BJ (cell line): ENCODE measurements at regions not wholly inside any gene's neighbourhood (a gene's known extent, or its start where the extent isn't known, plus 50 kb on each side); places are given as distances from the start of the nearest gene placed in this dataset.

ENCODE experiments used
- CTCF ChIA-PET: fragments of 350-600 bp; formaldehyde crosslinking; extraction: SDS; loops from one replicate; lab custom pipeline; 2021; ENCODE audit warnings: antibody characterized with exemption, inconsistent platforms; lab: Yijun Ruan, JAX
- POLR2A ChIA-PET: fragments of 300-600 bp; sonication (Branson Sonifier 250); formaldehyde crosslinking; extraction: SDS; loops from one replicate; lab custom pipeline; 2021; ENCODE audit warnings: antibody characterized with exemption; lab: Charles Lee
- DNase-seq: peaks from one replicate; pipeline ENCODE4 v3.0.0-alpha.2; 2011; ENCODE audit warnings: low read depth
- H3K27me3 ChIP-seq: 2 replicates; pipeline ENCODE4 v1.6.0; 2011; ENCODE audit warnings: low read length; ENCODE audit not compliant: control insufficient read depth, insufficient read depth
- H3K36me3 ChIP-seq: 2 replicates; pipeline ENCODE4 v1.5.1; 2011; ENCODE audit warnings: low read length; ENCODE audit not compliant: control insufficient read depth, insufficient read depth
- H3K4me3 ChIP-seq: 2 replicates; pipeline ENCODE4 v1.5.1; 2011; ENCODE audit warnings: low read depth, mild to moderate bottlenecking, control low read depth, low read length
- TF ChIP-seq, protein P1 (sequence below): IDR thresholded peaks from 2 replicates; pipeline ENCODE4 v1.5.1; 2011; ENCODE audit warnings: low read depth, mild to moderate bottlenecking, control low read depth, inconsistent platforms, low read length, moderate library complexity; ENCODE audit not compliant: insufficient read depth

DNA sequence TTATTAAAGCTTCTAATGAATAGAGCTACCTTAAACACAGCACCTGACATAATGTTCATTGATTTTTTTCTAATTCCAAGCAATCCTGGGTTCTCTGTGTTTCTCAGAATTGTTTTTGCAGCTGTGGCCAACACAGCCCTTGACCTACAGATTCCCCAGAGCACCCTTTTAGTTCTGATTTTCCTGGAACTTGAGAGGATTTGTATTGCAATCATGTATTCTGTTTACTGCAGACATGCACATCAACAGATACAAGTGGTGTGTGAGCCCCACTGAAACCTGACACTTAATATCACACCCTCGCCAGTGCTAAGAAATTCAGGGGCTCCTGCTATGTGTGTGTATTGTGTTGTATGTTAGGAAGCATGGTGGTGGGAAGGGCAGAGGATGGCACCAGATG, 344.2 kb upstream of the POM121L12 start:
- no peak for DNase-seq
- H3K4me3 ChIP-seq: no peak overlapping the region
- no peaks in the 10 kb centered on the region for H3K27me3 ChIP-seq
- ChIA-PET POLR2A (no interaction called here), CTCF (no interaction called here)
- no peaks in the 10 kb centered on the region for H3K36me3 ChIP-seq
- TF ChIP-seq, protein P1, sequence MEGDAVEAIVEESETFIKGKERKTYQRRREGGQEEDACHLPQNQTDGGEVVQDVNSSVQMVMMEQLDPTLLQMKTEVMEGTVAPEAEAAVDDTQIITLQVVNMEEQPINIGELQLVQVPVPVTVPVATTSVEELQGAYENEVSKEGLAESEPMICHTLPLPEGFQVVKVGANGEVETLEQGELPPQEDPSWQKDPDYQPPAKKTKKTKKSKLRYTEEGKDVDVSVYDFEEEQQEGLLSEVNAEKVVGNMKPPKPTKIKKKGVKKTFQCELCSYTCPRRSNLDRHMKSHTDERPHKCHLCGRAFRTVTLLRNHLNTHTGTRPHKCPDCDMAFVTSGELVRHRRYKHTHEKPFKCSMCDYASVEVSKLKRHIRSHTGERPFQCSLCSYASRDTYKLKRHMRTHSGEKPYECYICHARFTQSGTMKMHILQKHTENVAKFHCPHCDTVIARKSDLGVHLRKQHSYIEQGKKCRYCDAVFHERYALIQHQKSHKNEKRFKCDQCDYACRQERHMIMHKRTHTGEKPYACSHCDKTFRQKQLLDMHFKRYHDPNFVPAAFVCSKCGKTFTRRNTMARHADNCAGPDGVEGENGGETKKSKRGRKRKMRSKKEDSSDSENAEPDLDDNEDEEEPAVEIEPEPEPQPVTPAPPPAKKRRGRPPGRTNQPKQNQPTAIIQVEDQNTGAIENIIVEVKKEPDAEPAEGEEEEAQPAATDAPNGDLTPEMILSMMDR: no peak

DNA sequence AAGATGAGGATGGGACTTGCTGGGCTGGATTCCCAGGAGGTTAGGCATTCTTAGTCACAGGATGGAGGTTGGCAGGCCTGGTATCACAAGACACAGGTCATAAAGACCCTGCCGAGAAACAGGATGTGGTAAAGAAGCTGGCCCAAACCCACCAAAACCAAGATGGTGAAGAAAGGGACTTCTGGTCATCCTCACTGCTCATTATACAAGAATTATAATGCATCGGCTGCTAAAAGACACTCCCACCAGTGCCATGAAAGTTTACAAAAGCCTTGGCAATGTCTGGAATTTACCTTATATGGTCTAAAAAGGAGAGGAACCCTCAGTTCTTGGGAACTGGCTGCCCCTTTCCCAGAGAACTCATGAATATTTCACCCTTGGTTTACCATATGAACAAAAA, 345.5 kb upstream of the POM121L12 start:
- CTCF ChIA-PET: no interaction called here
- Histone ChIP-seq H3K4me3 (no peak overlapping the region), H3K36me3 (no peaks in the 10 kb centered on the region), H3K27me3 (no peaks in the 10 kb centered on the region)
- TF ChIP-seq, protein P1: no peak
- no peak for DNase-seq
- POLR2A ChIA-PET: no interaction called here

DNA sequence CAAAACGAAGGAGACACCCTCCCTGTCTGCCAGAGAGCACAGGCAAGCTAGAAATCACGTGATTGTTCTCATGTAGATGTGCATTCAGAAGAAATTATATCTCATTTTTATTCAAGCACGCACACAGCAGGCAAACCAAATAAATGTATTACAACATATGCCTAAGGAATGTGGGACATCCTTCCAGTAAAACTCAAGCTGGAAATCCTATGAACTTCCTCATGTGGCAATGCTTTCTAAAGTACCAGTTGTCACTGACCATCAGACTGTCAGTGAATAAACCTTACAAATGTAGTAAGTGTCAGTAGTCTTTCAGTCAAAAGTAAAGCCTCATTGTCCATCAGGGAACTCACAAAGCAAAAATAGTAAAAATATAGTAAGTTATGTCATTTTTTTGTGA, 350.1 kb upstream of the POM121L12 start:
- POLR2A ChIA-PET: no interaction called here
- H3K4me3 ChIP-seq: no peak overlapping the region
- TF ChIP-seq, protein P1: no peak
- CTCF ChIA-PET: no interaction called here
- DNase-seq: no peak
- no peaks in the 10 kb centered on the region for H3K36me3 ChIP-seq
- no peaks in the 10 kb centered on the region for H3K27me3 ChIP-seq

DNA sequence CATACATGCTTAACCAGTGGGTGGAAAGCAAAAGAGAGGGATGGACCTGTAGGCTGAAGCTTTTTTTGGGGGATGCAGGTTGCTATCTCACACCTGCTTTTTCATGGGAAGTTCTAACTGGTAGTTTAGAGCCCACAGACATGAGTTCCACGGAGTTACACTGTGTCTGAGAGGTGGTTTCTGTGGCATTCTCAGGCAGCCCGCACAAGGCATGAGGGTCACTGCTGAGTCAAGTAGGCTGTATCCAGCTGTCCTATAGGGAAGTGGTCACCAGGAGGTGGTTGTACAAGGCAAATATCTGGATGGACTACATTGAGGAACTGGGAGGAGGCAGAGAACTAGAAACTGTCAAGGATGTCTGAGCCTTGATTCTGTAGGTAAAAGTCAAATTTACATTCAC, 351.0 kb upstream of the POM121L12 start:
- Histone ChIP-seq H3K4me3 (no peak overlapping the region), H3K36me3 (no peaks in the 10 kb centered on the region), H3K27me3 (no peaks in the 10 kb centered on the region)
- ChIA-PET CTCF (no interaction called here), POLR2A (no interaction called here)
- DNase-seq: no peak
- TF ChIP-seq, protein P1: no peak

DNA sequence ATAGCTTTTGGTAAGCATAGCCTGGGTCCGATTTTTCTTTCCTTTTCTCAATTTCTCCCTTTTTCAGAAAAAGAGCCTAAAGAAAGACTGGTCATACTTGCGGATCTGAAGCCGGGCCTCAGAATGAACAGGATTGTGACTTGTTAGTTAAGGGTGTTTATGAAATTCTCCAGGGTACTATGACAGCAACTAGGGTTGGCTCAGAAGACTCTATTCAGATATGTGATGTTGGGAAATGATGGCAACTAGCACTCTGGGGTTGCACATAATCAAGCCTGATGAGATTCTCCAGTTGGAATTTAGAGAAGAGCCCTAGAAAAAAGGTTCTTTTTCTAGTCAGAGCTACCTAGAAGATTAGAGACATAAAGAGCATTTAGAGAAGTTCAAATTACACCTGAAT, 352.4 kb upstream of the POM121L12 start:
- no peak for DNase-seq
- Histone ChIP-seq H3K27me3 (no peaks in the 10 kb centered on the region), H3K36me3 (no peaks in the 10 kb centered on the region), H3K4me3 (no peak overlapping the region)
- ChIA-PET CTCF (no interaction called here), POLR2A (no interaction called here)
- TF ChIP-seq, protein P1: no peak
